GM21447 (cell line): ENCODE measurements at regions not wholly inside any gene's neighbourhood (a gene's known extent, or its start where the extent isn't known, plus 50 kb on each side); places are given as distances from the start of the nearest gene placed in this dataset.

Source experiments
- ATAC-seq: cut with Tn5 transposase; IDR thresholded peaks from one replicate; pipeline ENCODE4 v1.9.1; 2021; ENCODE audit not compliant: unreplicated experiment

DNA sequence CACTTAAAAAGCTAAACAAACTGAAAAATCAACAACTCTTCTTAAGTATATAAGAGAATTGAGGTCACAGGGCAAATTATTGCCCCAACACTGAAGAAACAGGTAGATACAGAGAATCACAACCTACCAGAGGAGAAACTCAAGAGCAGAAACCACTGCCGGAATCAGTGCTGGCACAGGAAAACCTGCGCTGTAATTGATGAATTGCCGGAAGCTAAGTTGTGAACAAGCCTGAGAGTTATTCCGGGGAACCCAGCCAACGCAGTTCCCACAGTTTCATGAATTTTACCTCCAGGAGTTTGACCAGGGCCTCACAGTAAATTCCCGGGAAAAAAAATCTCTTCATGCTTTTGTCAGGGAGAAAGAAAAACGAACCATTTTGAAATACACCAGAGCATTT is 657.1 kb upstream of the BRINP3 start:
- ATAC-seq: no peak

GRCh38 chr1:191140038-191140437 is 662.4 kb upstream of the BRINP3 start:
- no peak for ATAC-seq

DNA sequence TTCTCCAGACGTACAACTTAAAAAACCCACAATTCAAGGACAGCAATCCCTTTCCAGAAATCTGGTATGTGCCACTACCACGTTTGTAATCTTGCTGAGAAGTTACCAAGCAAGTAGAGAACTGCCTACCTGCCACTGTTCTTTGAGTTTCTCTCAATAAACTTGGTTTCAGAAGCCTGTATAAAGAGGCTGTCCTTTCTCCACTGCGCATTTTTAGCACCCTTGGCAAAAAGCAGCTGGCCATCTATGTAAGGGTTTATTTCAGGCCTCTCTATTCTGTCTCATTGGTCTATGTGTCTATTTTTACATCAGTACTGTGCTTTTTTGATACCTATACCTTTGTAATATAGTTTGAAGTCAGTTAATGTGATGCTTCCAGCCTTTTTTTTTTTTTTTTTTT is 665.1 kb upstream of the BRINP3 start:
- no peak for ATAC-seq

- ATAC-seq: no peak
These were observed 668.2 kb upstream of the BRINP3 start for GRCh38 chr1:191145834-191146233.

GRCh38 chr1:191151321-191151807 is 673.7 kb upstream of the BRINP3 start:
- ATAC-seq: no peak

DNA sequence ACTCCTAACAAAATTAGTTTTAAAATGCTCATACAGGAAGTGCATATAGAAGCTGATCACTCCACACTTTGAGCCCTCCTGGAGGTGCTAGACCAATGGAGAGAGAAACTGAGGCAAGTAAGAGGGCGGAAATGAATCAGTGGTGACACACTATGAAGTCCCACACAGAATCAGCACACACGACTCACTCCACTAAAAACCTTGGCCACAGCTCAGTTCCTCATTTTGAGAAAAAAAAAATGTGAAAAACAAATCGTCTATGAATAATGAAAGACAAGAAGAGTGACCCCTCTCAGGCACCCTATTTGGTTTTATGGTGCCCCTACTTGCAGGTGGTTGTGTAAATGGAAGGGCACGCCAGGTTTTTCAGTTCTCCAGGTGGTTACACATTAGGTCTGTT is 675.1 kb upstream of the BRINP3 start:
- no peak for ATAC-seq

GRCh38 chr1:191155178-191155577 is 677.5 kb upstream of the BRINP3 start:
- ATAC-seq: no peak

DNA sequence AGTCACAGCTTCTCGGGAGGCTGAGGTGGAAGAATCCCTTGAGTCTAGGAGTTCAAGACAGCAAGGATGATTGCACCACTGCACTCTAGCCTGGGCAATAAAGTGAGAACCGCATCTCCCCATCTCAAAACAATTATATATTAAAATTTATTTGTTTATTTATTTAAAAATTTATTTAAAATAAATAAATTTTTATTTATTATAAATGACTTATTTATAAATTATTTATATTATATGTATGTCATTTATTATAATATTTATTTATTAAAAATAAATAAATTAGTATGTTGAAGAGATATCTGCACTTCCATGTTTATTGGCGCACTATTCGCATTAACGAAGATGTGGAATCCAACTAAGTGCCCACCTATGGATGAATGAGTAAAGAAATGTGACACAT is 683.2 kb upstream of the BRINP3 start:
- ATAC-seq: no peak

DNA sequence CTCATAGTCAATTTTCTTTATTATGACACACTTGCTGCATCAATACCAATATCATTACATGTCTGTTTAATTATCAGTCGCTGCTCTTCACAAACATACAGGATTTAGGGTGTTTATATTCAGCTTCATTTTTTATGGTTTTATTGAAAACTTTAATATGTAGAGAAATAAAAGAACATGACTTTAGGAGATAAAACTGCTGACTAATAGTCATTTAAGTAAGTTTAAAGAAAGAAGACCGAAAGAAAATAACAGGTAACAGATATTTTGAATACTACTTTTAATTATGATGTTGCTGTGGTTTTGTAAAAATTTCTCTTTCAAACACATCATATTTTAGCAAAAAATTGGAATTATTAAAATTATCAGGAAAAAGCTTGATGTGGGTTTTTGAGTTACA is 685.1 kb upstream of the BRINP3 start:
- ATAC-seq: no peak

- ATAC-seq: no peak
These were observed 686.0 kb upstream of the BRINP3 start for GRCh38 chr1:191163621-191164020.

DNA sequence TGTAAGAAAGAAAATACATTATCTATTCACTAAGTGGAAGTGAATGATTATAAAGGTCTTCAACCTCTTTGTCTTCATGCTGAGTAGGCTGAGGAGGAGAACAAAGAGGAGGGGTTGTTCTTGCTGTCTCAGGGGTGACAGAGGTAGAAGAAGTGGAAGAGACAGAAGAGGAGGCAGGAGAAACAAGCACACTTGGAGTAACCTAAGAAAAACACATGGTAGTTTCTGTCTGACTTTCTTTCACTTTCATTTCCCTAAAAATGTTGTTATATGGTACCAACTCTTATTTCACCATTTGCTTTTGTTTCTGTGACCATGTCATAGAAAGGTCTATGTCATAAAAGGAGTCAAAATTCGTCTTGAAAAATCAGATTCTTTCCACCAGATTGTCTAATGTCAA is 696.6 kb upstream of the BRINP3 start:
- ATAC-seq: peak; percentile 99

DNA sequence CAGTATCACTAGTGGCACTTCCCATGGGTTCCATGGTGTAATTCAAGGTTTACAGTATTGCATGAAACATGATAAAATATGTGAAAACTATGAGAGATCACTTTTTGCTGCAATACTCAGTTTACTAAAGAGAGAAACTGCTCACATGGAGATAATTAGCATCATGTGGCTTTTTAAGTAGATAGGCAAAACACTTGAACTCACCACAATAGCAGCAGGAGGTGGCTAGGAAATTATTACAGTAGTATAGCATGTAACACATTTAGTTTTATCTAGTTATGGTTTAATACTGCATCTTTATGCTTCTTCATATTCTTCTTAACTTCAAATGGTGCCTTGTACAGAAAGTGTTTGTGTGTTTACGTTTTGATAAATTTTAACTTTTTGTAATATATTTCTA is 698.5 kb upstream of the BRINP3 start:
- no peak for ATAC-seq

- no peak for ATAC-seq
These were observed 729.0 kb upstream of the BRINP3 start for GRCh38 chr1:191206513-191207207.

DNA sequence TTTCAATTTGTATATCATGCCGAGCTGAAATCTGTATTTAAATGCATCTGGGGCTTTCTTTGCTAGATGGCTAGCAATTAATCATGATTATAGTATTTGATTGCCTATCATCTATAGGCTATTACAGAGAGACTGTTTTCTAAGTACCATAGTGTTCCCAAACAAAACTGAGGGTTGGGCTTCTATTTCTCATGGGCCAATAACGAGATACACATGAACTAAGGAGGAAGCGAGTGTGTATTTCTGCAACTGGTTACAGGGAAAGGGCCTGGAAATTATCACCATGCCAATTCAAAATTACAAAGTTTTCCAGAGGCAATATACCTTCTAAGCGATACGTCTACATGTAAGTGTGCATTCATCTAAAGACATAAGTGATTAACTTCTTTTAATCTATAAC is 744.5 kb upstream of the BRINP3 start:
- ATAC-seq: no peak

- no peak for ATAC-seq
These were observed 763.3 kb upstream of the BRINP3 start for GRCh38 chr1:191240925-191241324.

DNA sequence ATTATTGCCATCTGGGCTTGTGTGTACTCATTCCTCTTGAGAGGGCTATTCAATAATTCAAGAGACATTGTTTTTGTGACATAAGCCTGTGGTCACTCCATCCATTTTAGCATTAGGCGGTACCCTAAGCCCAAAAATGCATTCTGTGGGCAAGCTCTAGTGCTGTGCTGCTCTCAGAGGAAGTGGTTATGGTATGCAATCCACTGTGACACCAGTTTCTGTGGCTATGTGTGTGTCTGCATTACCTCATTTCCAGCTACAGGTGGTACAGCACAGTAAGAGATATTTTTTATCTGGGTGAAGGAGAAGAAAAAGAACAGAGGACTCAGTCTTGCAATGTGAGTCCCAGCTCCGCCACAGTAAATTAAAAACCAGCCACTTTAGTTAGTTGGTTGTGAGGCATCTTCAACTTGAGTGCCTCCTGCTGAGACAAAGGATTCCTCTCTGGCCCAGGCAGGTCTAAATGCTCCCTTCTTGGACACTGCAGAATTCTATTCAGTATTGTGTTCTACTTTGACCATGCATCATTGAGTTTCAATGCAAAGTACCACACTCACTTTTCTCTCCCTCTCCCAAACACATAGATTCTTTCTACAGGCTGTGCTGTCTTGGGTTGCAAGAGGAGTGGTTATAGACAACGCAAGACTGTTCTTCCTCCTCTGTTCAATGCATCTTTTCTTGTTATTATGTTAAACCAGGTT is 777.8 kb upstream of the BRINP3 start:
- no peak for ATAC-seq

- no peak for ATAC-seq
These were observed 779.3 kb upstream of the BRINP3 start for GRCh38 chr1:191256917-191257316.

DNA sequence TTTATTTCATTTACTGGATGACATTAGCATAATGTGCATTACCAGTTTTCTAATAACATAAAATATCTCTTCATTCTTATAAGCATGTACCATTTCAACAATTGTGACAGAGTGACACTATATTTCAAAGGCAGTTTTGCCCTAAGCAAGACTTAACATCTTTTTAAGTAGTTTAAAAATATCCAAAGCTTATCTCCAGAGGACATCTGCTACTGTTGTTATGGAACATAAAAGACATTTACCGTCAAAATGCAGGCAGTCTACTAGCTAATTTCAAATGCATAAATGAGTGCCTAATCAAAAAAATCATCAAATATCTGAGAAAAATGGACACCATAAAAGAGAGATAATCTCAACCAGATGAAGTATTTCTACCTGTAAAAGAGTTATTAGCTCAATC is 782.4 kb upstream of the BRINP3 start:
- no peak for ATAC-seq

GRCh38 chr1:191261111-191261510 is 783.4 kb upstream of the BRINP3 start:
- no peak for ATAC-seq

DNA sequence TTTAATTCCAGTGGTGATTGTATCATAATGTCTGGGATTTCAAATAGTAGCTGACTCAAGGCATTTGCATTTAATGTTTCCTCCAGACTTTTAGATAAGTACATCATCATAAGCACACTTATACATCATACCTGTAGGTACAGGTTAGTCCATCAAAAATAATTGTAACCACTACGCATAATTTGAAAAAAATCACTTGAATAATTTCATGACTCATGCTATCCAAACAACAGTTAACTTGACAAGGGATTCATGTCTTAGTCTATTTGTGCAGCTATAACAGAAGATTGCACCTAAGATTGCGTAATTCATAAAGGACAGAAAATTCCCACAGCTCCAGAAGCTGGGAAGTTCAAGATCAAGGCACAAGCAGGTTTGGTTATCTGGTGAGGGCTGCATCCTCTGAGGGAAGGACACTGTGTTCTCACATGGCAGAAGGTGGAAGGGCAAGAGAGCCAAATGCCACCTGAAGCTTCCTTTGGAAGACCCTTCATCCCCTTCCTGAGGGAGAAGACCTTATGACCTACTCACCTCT is 801.7 kb upstream of the BRINP3 start:
- ATAC-seq: no peak

- ATAC-seq: no peak
These were observed 806.5 kb upstream of the BRINP3 start for GRCh38 chr1:191284175-191284574.

DNA sequence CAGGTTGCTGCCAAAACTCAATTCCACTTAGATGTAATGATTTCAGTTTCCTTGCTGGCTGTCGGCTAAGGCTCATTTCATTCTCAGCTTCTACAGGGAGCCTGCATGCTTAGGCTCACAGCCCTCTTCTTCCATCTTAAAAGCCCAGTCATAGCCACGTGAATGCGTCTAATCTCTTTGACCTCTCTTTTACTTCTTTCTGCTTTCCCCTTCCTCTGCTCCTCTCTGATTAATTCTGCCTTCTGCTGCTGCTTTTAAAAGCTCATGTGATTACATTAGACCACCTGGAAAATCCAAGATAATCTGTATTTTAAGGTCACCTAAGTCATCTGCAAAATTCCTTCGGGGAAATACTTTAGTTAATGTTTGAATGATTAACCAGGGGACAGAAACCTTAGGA is 812.8 kb upstream of the BRINP3 start:
- ATAC-seq: no peak
